Right forelimb (tissue), 1 donor: ENCODE measurements at regions not wholly inside any gene's neighbourhood (a gene's known extent, or its start where the extent isn't known, plus 50 kb on each side); places are given as distances from the start of the nearest gene placed in this dataset.

Source experiments
- DNase-seq: peaks from one replicate; pipeline ENCODE4 v3.0.0-alpha.2; 2018

GRCh38 chrX:5054852-5055251, 1173.8 kb downstream of the NLGN4X start:
- DNase-seq = no peak

DNA sequence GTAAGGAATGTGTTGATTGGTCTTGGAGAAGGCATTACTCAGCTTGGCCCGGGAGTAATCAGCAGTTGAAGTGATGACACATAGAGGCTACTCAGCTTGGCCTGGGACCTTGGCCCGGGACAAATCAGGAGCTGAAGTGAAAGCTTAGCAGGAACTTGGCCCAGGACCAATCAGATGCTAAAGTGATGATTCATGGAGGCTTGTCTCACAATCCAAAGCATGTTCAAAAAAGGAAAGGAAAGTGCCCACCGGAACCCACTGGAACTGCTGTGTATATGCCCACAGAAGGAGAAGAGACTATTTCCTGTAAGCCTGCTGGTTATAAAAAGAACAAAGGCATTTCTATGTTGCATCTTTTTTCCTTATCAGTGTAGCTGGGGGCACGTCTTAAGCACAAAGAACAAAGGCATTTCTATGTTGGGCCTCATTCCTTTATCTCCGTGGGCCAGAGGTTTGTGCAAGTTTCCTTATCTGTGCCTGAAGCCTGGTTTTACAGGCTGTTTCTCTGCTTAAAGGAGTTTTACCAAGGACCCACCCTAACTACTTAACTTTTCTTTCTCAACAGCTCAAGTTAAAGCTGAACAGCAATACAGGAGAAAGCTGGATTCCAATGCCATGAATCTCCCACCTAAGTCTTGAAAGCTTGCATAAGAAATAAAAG, 1176.7 kb downstream of the NLGN4X start:
- DNase-seq = no peak

DNA sequence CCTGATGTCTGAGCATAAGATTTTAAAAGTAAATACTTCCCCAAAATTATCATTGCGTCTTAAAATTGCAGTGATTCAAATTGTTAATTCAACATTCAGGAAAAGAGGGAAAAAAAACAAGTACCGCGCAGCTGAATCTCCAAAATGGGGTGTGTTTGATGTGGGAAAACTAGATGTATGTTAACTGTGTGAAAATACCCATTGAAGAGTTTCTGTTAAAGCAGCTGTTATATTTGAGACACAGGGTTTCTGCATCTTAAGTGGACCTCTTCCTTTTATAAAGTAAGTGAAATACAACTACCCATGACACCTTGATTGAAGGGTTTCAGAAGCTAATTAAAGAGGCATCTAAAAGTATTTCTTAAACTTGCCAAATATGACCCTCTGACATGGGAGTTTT, 1186.1 kb downstream of the NLGN4X start:
- DNase-seq = no peak

GRCh38 chrX:5031792-5032191, 1196.9 kb downstream of the NLGN4X start:
- no peak for DNase-seq

- no peak for DNase-seq
Observed at GRCh38 chrX:5015451-5015850, 1213.2 kb downstream of the NLGN4X start.

DNA sequence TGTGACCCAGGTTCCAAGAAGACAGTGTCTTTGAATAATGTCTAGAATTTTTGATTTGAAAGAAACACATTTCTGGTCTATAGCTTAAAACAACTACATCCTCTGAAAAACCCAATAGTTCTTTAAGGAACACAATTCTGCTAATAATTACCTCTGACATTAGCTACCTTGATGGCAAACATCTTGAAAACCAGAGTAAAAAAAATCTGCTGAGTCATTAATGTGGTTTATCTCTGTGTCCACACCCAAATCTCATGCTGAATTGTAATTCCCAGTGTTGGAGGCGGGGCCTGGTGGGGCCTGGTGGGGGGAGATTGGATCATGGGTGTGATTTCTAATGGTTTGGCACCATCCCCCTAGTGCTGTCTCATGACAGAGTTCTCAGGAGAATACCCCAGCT, 1233.8 kb downstream of the NLGN4X start:
- DNase-seq = no peak

DNA sequence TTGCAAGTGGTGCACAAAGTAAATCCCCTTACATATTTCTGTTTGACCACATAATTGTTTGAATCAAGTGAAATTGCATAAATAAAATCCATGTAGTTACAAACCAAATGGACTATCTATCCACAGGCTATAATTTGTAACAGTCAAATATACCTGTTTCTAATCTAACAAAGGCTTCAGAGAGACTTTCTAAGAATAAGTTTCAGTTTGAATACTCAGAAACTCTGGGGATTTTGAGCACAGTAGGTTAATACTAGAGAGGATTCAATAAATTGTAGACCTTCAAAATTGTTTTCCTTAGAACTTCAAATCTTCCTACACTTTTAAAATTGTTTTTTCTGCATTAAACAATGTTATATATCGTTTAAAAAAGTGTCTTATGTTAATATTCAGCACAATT, 1250.1 kb downstream of the NLGN4X start:
- DNase-seq = no peak

GRCh38 chrX:4971646-4972045, 1257.0 kb downstream of the NLGN4X start:
- no peak for DNase-seq

DNA sequence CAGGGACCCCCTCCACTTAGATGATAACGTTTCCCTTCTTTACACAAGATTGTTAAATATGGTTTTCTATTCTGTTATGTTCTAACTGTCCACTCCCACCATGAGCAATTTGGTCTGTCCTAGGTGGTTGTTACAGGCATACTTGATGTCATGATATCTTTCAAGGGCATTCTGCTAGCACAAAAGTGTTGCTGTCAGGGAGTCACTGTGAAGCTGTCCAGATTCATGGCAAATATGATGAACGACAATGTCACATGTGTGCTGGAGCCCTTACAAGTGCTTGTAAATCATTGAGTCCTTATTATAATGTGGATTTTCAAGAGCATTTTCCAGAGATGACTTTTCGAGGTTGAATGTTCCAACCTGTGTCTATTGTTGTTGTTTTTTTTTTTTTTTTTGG, 1250.7 kb upstream of the PRKX start:
- no peak for DNase-seq

DNA sequence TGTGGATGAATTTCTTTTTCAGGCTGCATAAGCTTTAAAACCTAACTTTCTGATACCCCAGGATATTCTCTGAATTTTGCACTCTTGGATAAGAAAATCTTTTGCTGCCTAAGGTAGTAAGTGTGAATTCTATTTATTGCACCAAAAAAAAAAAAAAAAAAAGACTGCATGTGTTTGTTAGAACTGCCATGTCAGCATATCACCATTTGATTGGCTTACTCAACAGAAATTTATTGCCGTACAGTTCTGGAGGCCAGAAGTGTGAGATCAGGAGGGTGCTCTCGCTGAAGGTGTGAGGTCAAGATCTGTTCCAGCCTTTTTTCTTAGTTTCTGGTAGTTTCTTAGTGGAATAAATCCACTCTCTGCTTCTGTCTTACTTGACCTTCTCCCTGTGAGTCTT, 1250.0 kb upstream of the PRKX start:
- no peak for DNase-seq

GRCh38 chrX:4944767-4945166, 1231.3 kb upstream of the PRKX start:
- DNase-seq = no peak

DNA sequence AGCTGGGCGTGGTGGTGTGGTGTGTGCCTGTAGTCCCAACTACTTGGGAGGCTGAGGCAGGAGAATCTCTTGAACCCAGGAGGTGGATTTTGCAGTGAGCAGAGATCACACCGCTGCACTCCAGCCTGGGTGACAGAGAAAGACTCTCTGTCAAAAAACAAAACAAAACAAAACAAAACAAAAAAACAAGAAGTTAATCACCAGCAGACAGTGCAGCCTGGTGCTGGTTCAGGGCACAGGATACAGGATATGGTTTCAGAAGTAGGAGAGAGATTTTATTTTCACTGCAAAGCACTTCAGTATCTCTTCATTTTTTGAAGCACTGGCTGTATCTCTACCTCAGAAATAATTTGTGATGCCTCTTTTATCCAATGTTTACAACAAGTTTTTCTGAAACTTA, 1222.9 kb upstream of the PRKX start:
- no peak for DNase-seq

DNA sequence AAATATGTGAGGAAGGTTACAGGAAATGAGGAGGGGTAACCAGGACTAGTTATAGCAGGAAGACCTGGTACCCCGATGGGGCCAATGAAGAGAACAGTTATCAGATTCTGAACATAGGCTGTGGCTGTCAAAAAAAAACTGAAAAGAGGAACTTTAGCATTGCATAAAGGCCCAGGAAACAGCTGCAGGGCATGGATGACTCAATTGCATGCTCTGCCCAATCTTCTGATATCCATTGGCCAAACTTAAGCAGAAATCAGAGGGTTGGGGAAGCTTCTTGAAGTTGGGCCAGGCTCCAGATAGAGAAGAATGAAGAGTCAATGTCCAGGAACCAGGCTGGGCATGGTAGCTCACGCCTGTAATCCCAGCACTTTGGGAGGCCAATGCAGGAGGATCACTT, 1222.4 kb upstream of the PRKX start:
- DNase-seq = no peak

GRCh38 chrX:4935401-4935800, 1222.0 kb upstream of the PRKX start:
- no peak for DNase-seq

DNA sequence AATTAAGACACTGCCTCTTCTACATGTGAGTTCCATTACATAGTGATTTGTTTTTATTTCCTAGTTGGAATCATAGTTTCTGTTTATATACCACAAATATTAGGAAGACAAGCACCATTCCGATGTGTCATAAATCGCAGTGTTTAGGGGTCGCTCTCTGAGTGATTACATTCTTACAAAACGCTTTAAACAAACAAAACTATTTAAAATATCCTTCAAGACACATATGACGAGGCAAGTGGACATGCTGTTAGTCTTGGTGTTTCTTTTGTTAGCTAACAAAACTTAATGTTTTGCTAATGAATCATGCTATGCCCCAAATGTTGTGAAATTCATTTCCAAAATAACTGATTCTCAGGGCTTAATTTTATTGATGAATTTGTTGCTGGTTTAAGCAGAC, 1219.3 kb upstream of the PRKX start:
- DNase-seq = no peak

DNA sequence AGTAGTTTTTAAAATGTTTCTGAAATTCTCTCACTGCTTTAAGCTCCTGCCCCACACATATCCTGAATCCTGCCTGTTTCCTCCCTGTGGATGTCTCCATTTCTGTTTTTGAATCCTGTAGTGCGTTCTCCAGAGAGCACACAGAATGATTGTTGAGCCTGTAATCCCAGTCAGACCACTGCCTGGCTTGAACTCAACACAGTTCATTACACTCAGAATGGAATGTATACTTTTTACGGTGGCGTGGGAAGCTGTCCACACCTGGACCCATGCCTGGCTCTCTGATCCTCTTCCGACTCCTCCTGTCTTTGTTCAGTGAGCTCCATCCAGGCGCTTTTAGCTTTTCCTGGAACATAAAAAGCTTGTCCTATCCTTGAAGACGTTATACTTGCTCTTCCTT, 1217.0 kb upstream of the PRKX start:
- DNase-seq = no peak

GRCh38 chrX:4925911-4926310, 1212.5 kb upstream of the PRKX start:
- DNase-seq = no peak

DNA sequence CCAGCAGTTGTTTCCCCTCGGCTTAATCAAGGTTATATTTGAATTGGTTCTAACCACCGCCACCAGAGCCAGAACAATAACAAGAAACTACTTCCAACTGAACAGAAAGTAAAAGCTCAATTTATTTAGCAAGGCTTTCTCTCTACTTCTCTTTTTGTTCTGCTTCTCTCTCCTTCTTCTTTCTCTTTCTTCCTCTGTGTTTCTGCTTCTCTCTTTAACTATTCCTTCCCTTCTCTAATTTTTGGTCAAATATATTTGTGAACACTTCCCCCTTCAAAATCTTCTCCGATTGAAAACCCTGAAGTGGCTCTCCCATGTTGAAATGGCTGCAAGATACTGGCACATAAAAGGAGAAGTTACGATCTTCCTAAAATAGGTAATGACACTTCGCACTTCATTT, 1195.9 kb upstream of the PRKX start:
- no peak for DNase-seq

DNA sequence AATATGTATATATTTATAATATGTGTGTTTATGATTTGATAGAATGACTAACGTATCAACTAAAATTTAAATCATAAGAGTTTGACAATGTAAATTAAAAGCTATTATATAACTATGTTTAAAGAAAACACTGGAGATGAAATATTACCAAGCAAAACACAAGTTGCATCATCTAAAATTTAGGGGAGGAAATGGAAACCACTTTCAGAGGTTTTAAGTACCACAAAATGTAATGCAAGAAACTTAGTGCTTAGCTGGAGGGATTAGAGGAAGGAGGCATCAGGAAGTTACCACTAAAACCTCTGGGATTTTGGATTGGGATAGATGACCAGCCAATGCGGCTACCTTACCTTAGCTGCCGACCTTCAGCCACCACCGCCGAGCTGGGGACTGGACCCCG, 1192.1 kb upstream of the PRKX start:
- no peak for DNase-seq

- no peak for DNase-seq
Observed at GRCh38 chrX:4881277-4881676, 1167.8 kb upstream of the PRKX start.

DNA sequence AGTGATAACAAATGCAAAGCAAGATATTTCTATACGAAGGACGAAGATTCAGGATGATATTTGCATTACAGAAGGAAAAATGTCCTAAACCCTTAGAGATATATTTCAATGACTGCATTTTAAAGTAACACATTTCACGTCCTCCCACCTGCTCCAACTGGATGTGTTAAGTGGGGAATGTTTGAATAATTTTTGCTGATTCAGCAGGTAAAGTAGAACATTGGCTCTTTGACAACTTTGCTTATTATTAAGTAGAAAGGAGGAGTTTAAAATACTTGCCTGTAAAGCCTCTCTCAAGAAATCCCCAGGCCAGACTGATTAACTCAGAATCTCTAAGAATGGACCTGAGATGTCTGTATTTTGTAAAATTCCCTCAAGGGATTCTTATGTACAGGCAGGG, 1165.2 kb upstream of the PRKX start:
- DNase-seq = no peak

DNA sequence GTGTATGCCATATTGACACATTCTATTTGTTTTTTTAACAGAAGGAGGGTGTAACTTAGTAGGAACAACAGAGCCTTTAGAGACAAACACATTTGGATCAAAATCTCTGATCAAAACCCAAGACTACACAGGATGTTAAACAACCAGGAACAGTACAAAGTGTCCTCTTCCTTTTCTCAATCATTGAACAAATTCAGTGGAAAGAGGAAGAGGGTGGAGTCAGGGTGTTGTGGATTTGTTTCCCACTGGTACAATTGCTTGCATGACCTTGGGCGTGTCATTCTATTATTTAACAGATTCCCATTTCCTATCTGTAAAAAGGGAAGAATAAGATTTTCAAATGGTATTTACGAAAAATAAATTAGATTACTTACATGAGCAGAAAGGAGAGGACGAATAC, 1162.8 kb upstream of the PRKX start:
- DNase-seq = no peak

GRCh38 chrX:4851534-4851933, 1138.1 kb upstream of the PRKX start:
- no peak for DNase-seq

DNA sequence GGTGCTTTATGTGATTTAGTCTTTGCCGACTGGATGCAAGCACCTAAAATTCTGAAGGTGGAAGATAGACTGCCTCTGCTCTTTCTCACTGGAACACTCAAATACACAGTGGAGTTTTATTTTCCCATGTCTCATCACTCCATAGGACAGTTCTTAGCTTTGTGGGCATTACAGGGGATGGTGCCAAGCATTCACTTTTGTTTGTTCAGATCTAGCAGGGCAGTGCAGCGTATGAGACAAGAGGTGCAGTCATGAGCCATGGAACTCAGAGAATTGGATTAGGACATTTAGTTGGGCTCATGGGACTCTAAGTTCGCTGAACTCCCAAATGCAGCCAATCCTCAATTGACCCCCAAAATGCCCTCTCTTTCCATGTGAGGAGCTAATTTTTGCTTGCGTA, 1136.9 kb upstream of the PRKX start:
- DNase-seq = no peak

DNA sequence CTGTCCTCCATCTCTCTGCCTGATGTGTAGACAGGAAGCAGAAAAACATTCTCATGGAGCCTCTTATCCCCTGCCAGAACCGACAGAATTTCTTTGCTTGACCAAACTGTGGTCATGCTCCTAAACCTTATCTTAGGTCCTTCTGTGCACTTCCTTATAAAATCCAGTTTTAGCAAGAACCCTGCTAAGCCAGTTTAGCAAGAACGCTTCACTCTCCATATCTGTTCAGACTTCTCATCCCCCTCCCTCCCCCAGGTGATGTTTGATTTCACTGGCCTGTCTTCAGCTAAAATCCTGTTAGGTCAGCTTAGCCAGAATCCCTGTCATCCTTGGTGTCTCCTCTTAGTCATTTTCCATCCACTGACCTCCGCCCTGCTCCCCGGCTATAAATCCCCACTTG, 1130.9 kb upstream of the PRKX start:
- no peak for DNase-seq

DNA sequence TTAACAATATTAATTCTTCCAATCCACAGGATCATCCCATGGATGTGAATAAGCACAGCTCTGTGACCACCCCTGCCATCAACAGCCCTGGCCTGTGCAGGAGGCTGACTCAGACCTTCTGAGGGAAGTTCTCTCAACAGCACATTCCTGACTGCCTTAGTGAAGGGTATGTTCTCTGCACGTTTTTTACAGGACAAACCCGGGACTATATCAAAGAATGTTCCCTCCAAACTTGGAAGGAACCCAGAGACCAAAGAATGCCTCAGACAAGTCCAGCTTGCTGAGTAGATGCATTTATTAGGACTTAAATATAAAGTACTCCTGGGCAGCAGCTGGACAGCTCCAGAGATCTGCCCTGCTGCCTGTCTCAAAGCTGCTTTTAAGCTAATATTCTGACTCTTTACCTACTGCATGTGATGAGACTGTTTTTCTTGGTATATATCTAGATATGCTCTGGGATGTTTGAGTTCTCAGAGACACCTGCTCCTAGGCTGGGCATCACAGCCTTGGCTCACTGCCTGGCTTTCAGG, 1127.8 kb upstream of the PRKX start:
- DNase-seq = no peak
